WI38 (cell line): ENCODE measurements at regions not wholly inside any gene's neighbourhood (a gene's known extent, or its start where the extent isn't known, plus 50 kb on each side); places are given as distances from the start of the nearest gene placed in this dataset.
A peak's percentile ranks its signal among the peaks of the same experiment; 100 is the strongest.

Source experiments
- H3K4me3 ChIP-seq: 2 replicates; pipeline ENCODE4 v1.5.1; 2011; ENCODE audit warnings: low read depth, mild to moderate bottlenecking, control low read depth, low read length
- CTCF ChIP-seq: IDR thresholded peaks from 2 replicates; pipeline ENCODE4 v1.5.1; 2012; ENCODE audit warnings: low read depth, mild to moderate bottlenecking, control low read depth, low read length

- no peak overlapping the region for H3K4me3 ChIP-seq
- TF ChIP-seq CTCF, result no peak
Measured at GRCh38 chr13:107374038-107374437, 806.1 kb upstream of the ARGLU1 start.

GRCh38 chr13:107373551-107373950, 805.6 kb upstream of the ARGLU1 start:
- peak; percentile 58; the same call in 1 of the 2 replicates for TF ChIP-seq CTCF
- no peak overlapping the region for H3K4me3 ChIP-seq

GRCh38 chr13:107370015-107370785, 802.3 kb upstream of the ARGLU1 start:
- TF ChIP-seq CTCF, result no peak

GRCh38 chr13:107367258-107367657, 799.3 kb upstream of the ARGLU1 start:
- no peak for TF ChIP-seq CTCF
- no peak overlapping the region for H3K4me3 ChIP-seq

More at GRCh38 chr13:107370015-107370785, 802.3 kb upstream of the ARGLU1 start:
- no peak overlapping the region for H3K4me3 ChIP-seq

- H3K4me3 ChIP-seq, result peak overlapping the region; percentile 14
- TF ChIP-seq CTCF, result no peak
Measured at GRCh38 chr13:107365466-107366215, 797.7 kb upstream of the ARGLU1 start.

- H3K4me3 ChIP-seq, result no peak overlapping the region
- TF ChIP-seq CTCF, result no peak
Measured at GRCh38 chr13:107364658-107365057, 796.7 kb upstream of the ARGLU1 start.

- TF ChIP-seq CTCF, result no peak
Measured at GRCh38 chr13:107361666-107362065, 793.7 kb upstream of the ARGLU1 start.

More at GRCh38 chr13:107361666-107362065, 793.7 kb upstream of the ARGLU1 start:
- no peak overlapping the region for H3K4me3 ChIP-seq
